Gastrocnemius medialis (tissue), 4 donors: ENCODE measurements at regions not wholly inside any gene's neighbourhood (a gene's known extent, or its start where the extent isn't known, plus 50 kb on each side); places are given as distances from the start of the nearest gene placed in this dataset.

Experiments
- ATAC-seq, 2 donors: fragments of 150-250 bp; one replicate each; pipeline ENCODE4 v1.9.1; 2016
- DNase-seq, 2 donors: peaks; one replicate each; pipeline ENCODE4 v3.0.0-alpha.2; 2019
- H3K27ac ChIP-seq, 4 donors: fragments of 200-600 bp; sonication (generic); 1 replicate in 1 of 4; 2 replicates in 3 of 4; pipeline ENCODE4 v1.5.1; 2016 to 2018; ENCODE audit warnings: mild to moderate bottlenecking in 2 of 4, moderate library complexity in 1 of 4
- H3K27me3 ChIP-seq, 3 donors: fragments of 200-600 bp; sonication (generic) in 2 of 3; 1 replicate in 1 of 3; 2 replicates in 2 of 3; pipeline versions ENCODE4 v1.5.1 to v1.6.0; 2016 to 2019; ENCODE audit warnings: mild to moderate bottlenecking in 1 of 3, moderate library complexity in 1 of 3
- H3K36me3 ChIP-seq, 2 donors: fragments of 200-600 bp; sonication (generic) in 1 of 2; one replicate each; pipeline ENCODE4 v1.5.1; 2017 to 2018
- H3K4me1 ChIP-seq, 2 donors: fragments of 200-600 bp; sonication (generic) in 1 of 2; one replicate each; pipeline ENCODE4 v1.5.1; 2016 to 2017; ENCODE audit warnings: mild to moderate bottlenecking in 2 of 2
- H3K4me3 ChIP-seq, 4 donors: fragments of 200-600 bp; sonication (generic) in 3 of 4; 1 replicate in 1 of 4; 2 replicates in 3 of 4; pipeline ENCODE4 v1.5.1; 2016 to 2019; ENCODE audit warnings: mild to moderate bottlenecking in 2 of 4
- H3K9me3 ChIP-seq, 3 donors: fragments of 200-600 bp; sonication (generic) in 2 of 3; 1 replicate in 1 of 3; 2 replicates in 2 of 3; pipeline ENCODE4 v1.5.1; 2016 to 2019
- CTCF ChIP-seq, 5 experiments: fragments of 450-650 bp in 3 of 5; fragments of 200-600 bp in 2 of 5; sonication (generic) in 2 of 5; IDR thresholded peaks in 4 of 5; conservative IDR thresholded peaks in 1 of 5; 1 replicate in 4 of 5; 2 replicates in 1 of 5; pipeline ENCODE4 v1.5.1; 2016 to 2019; ENCODE audit warnings: antibody characterized with exemption in 5 of 5, mild to moderate bottlenecking in 3 of 5, moderate library complexity in 3 of 5
- POLR2A ChIP-seq, 2 donors: fragments of 450-650 bp; IDR thresholded peaks; one replicate each; pipeline ENCODE4 v1.6.1; 2017; ENCODE audit warnings: antibody characterized with exemption in 2 of 2, mild to moderate bottlenecking in 2 of 2, moderate library complexity in 2 of 2
- in situ Hi-C, 4 donors: fragments of 200-750 bp; cut with MboI; loops; one replicate each; pipeline versions ENCODE4 v1.15.0 to v1.8.0; 2017; ENCODE audit warnings: low sequenced_read_pairs in 4 of 4
- intact Hi-C: fragments of 100-400 bp; cut with DNase I; formaldehyde crosslinking; loops from one replicate; pipeline ENCODE4 v1.15.1; 2023; ENCODE audit warnings: low total_unique reads

- Histone ChIP-seq H3K27me3 (no peaks in the 10 kb centered on the region), H3K27ac (no peak overlapping the region), H3K9me3 (no peaks in the 10 kb centered on the region), H3K36me3 (no peaks in the 10 kb centered on the region), H3K4me1 (peaks cover 0 to 5% of the 10 kb centered on the region in 2 donors), H3K4me3 (no peak overlapping the region)
- TF ChIP-seq CTCF (IDR thresholded peaks at IDR 0.05 in 4 of 5, conservative IDR thresholded peaks at IDR 0.05 in 1 of 5) = no peak
- TF ChIP-seq POLR2A (IDR thresholded peaks at IDR 0.05) = no peak
- intact Hi-C loops = no loop called here
- in situ Hi-C loops = no loop called here
- no peak for DNase-seq
- no peak for ATAC-seq
Observed at GRCh38 chr20:48285656-48286055, 500.4 kb upstream of the SULF2 start.

GRCh38 chr20:48284837-48285236 is 499.6 kb upstream of the SULF2 start:
- TF ChIP-seq CTCF (IDR thresholded peaks at IDR 0.05 in 4 of 5, conservative IDR thresholded peaks at IDR 0.05 in 1 of 5) = no peak
- TF ChIP-seq POLR2A (IDR thresholded peaks at IDR 0.05) = no peak
- no peaks in the 10 kb centered on the region for H3K9me3 ChIP-seq
- no peak overlapping the region for H3K4me3 ChIP-seq
- H3K27ac ChIP-seq = no peak overlapping the region
- no peaks in the 10 kb centered on the region for H3K27me3 ChIP-seq
- DNase-seq = no peak
- intact Hi-C loops (no loop called here), in situ Hi-C loops (no loop called here)
- peaks cover 0 to 5% of the 10 kb centered on the region in 2 donors for H3K4me1 ChIP-seq
- H3K36me3 ChIP-seq = no peaks in the 10 kb centered on the region
- no peak for ATAC-seq

GRCh38 chr20:48284315-48284714 is 499.0 kb upstream of the SULF2 start:
- H3K36me3 ChIP-seq = no peaks in the 10 kb centered on the region
- no peak overlapping the region for H3K27ac ChIP-seq
- H3K4me3 ChIP-seq = no peak overlapping the region
- intact Hi-C loops = no loop called here
- TF ChIP-seq POLR2A (IDR thresholded peaks at IDR 0.05) (no peak), CTCF (IDR thresholded peaks at IDR 0.05 in 4 of 5, conservative IDR thresholded peaks at IDR 0.05 in 1 of 5) (no peak)
- no peaks in the 10 kb centered on the region for H3K27me3 ChIP-seq
- H3K9me3 ChIP-seq = no peaks in the 10 kb centered on the region
- ATAC-seq = no peak
- in situ Hi-C loops = no loop called here
- no peak for DNase-seq
- H3K4me1 ChIP-seq = peaks cover 0 to 5% of the 10 kb centered on the region in 2 donors

- no peaks in the 10 kb centered on the region for H3K27me3 ChIP-seq
- H3K27ac ChIP-seq = peak overlapping the region in 2 of 4 donors; percentile 21 to 22
- in situ Hi-C loops (no loop called here), intact Hi-C loops (no loop called here)
- peaks cover 0 to 7% of the 10 kb centered on the region in 2 donors for H3K4me1 ChIP-seq
- TF ChIP-seq POLR2A (IDR thresholded peaks at IDR 0.05) = no peak
- TF ChIP-seq CTCF (IDR thresholded peaks at IDR 0.05 in 4 of 5, conservative IDR thresholded peaks at IDR 0.05 in 1 of 5) = no peak
- peak; percentile 58 to 71 for ATAC-seq
- H3K9me3 ChIP-seq = no peaks in the 10 kb centered on the region
- no peak overlapping the region for H3K4me3 ChIP-seq
- DNase-seq = peak in 1 of 2 donors; percentile 24
- H3K36me3 ChIP-seq = no peaks in the 10 kb centered on the region
Observed at GRCh38 chr20:48283470-48284110, 498.3 kb upstream of the SULF2 start.
